Prostate gland (tissue), 2 donors: ENCODE measurements at regions not wholly inside any gene's neighbourhood (a gene's known extent, or its start where the extent isn't known, plus 50 kb on each side); places are given as distances from the start of the nearest gene placed in this dataset.

Experiments
- DNase-seq: peaks from one replicate; pipeline ENCODE4 v3.0.0-alpha.2; 2019; ENCODE audit warnings: low spot score
- H3K27ac ChIP-seq, 2 donors: fragments of 200-600 bp; sonication (generic); 2 replicates each; pipeline ENCODE4 v1.5.1; 2017 to 2019
- H3K27me3 ChIP-seq: fragments of 200-600 bp; sonication (generic); replicated peaks from 2 replicates; pipeline ENCODE4 v1.5.1; 2019; ENCODE audit not compliant: insufficient read depth
- H3K36me3 ChIP-seq, 2 donors: fragments of 200-600 bp; sonication (generic); 1 replicate in 1 of 2; 2 replicates in 1 of 2; pipeline versions ENCODE4 v1.5.1 to v1.8.1; 2017 to 2019
- H3K4me1 ChIP-seq: fragments of 200-600 bp; sonication (generic); replicated peaks from 2 replicates; pipeline ENCODE4 v1.5.1; 2019
- H3K4me3 ChIP-seq, 2 donors: fragments of 200-600 bp; sonication (generic); 2 replicates each; pipeline ENCODE4 v1.5.1; 2017 to 2019
- H3K9me3 ChIP-seq: fragments of 200-600 bp; sonication (generic); 2 replicates; pipeline ENCODE4 v1.5.1; 2017
- CTCF ChIP-seq, 4 experiments: fragments of 200-600 bp in 2 of 4; fragments of 450-650 bp in 2 of 4; sonication (generic) in 2 of 4; IDR thresholded peaks; 1 replicate in 3 of 4; 2 replicates in 1 of 4; pipeline ENCODE4 v1.5.1; 2016 to 2019; ENCODE audit warnings: antibody characterized with exemption in 4 of 4, mild to moderate bottlenecking in 2 of 4, moderate library complexity in 2 of 4
- POLR2A ChIP-seq: fragments of 450-650 bp; IDR thresholded peaks from one replicate; pipeline ENCODE4 v1.6.1; 2016; ENCODE audit warnings: antibody characterized with exemption, mild to moderate bottlenecking
- POLR2AphosphoS5 ChIP-seq: sonication (generic); formaldehyde crosslinking; IDR thresholded peaks from one replicate; pipeline ENCODE4 v1.6.1; 2017; ENCODE audit warnings: antibody characterized with exemption
- WGBS: methylation state at CpG from one replicate; pipeline ENCODE4 v1.1.5; 2018; 5-methylcytosine and 5-hydroxymethylcytosine counted together
- intact Hi-C: fragments of 100-400 bp; cut with DNase I; formaldehyde crosslinking; loops from one replicate; pipeline ENCODE4 v1.14.2; 2022

GRCh38 chr3:99487894-99488293 lies 150.5 kb upstream of the COL8A1 start:
- intact Hi-C loops, result no loop called here
- H3K27me3 ChIP-seq, result no peaks in the 10 kb centered on the region
- TF ChIP-seq CTCF (IDR thresholded peaks at IDR 0.05) (no peak), POLR2A (no peak), POLR2AphosphoS5 (no peak)
- no peaks in the 10 kb centered on the region for H3K4me1 ChIP-seq
- DNase-seq, result no peak
- H3K36me3 ChIP-seq, result no peaks in the 10 kb centered on the region
- WGBS, result 76% methylated on average over 1 of the region's 1 CpG
- H3K9me3 ChIP-seq, result no peaks in the 10 kb centered on the region
- no peak overlapping the region for H3K27ac ChIP-seq
- H3K4me3 ChIP-seq, result no peak overlapping the region

GRCh38 chr3:99485286-99485685 lies 153.1 kb upstream of the COL8A1 start:
- TF ChIP-seq POLR2AphosphoS5 (no peak), POLR2A (no peak), CTCF (IDR thresholded peaks at IDR 0.05) (no peak)
- no peaks in the 10 kb centered on the region for H3K36me3 ChIP-seq
- no peak for DNase-seq
- 81% methylated on average over 3 of the region's 3 CpGs for WGBS
- no peak overlapping the region for H3K27ac ChIP-seq
- H3K27me3 ChIP-seq, result no peaks in the 10 kb centered on the region
- H3K4me3 ChIP-seq, result no peak overlapping the region
- H3K4me1 ChIP-seq, result no peaks in the 10 kb centered on the region
- H3K9me3 ChIP-seq, result no peaks in the 10 kb centered on the region
- intact Hi-C loops, result no loop called here

GRCh38 chr3:99484871-99485270 lies 153.5 kb upstream of the COL8A1 start:
- Histone ChIP-seq H3K4me1 (no peaks in the 10 kb centered on the region), H3K27me3 (no peaks in the 10 kb centered on the region), H3K4me3 (no peak overlapping the region), H3K27ac (no peak overlapping the region), H3K9me3 (no peaks in the 10 kb centered on the region), H3K36me3 (no peaks in the 10 kb centered on the region)
- DNase-seq, result no peak
- intact Hi-C loops, result no loop called here
- TF ChIP-seq POLR2A (no peak), POLR2AphosphoS5 (no peak)

GRCh38 chr3:99483841-99484240 lies 154.6 kb upstream of the COL8A1 start:
- intact Hi-C loops, result no loop called here
- Histone ChIP-seq H3K27me3 (no peaks in the 10 kb centered on the region), H3K27ac (no peak overlapping the region), H3K4me3 (no peak overlapping the region), H3K9me3 (no peaks in the 10 kb centered on the region), H3K36me3 (no peaks in the 10 kb centered on the region), H3K4me1 (no peaks in the 10 kb centered on the region)
- no peak for DNase-seq
- no peak for TF ChIP-seq POLR2AphosphoS5
- TF ChIP-seq CTCF (IDR thresholded peaks at IDR 0.05), result no peak
- TF ChIP-seq POLR2A, result no peak

GRCh38 chr3:99482191-99482590 lies 156.2 kb upstream of the COL8A1 start:
- no peaks in the 10 kb centered on the region for H3K4me1 ChIP-seq
- H3K27me3 ChIP-seq, result no peaks in the 10 kb centered on the region
- intact Hi-C loops, result no loop called here
- no peaks in the 10 kb centered on the region for H3K9me3 ChIP-seq
- 92% methylated on average over 1 of the region's 1 CpG for WGBS
- H3K36me3 ChIP-seq, result no peaks in the 10 kb centered on the region
- H3K27ac ChIP-seq, result no peak overlapping the region
- no peak overlapping the region for H3K4me3 ChIP-seq
- DNase-seq, result no peak
- no peak for TF ChIP-seq POLR2A
- no peak for TF ChIP-seq POLR2AphosphoS5
- TF ChIP-seq CTCF (IDR thresholded peaks at IDR 0.05), result no peak

- no peak for TF ChIP-seq CTCF (IDR thresholded peaks at IDR 0.05)
- TF ChIP-seq POLR2AphosphoS5, result no peak
- no peak for TF ChIP-seq POLR2A
- intact Hi-C loops, result no loop called here
- no peaks in the 10 kb centered on the region for H3K4me1 ChIP-seq
- no peaks in the 10 kb centered on the region for H3K9me3 ChIP-seq
- H3K27ac ChIP-seq, result no peak overlapping the region
- H3K27me3 ChIP-seq, result no peaks in the 10 kb centered on the region
- DNase-seq, result no peak
- H3K36me3 ChIP-seq, result no peaks in the 10 kb centered on the region
- 86% methylated on average over 2 of the region's 2 CpGs for WGBS
- no peak overlapping the region for H3K4me3 ChIP-seq
Measured at GRCh38 chr3:99481561-99481960, 156.8 kb upstream of the COL8A1 start.
